Keratinocyte (primary cell): ENCODE measurements at regions not wholly inside any gene's neighbourhood (a gene's known extent, or its start where the extent isn't known, plus 50 kb on each side); places are given as distances from the start of the nearest gene placed in this dataset.

Source experiments
- DNase-seq: peaks from one replicate; pipeline ENCODE4 v3.0.0-alpha.2; 2011; ENCODE audit warnings: low read depth, missing footprints, low spot score
- FAIRE-seq: peaks from 2 replicates; lab custom pipeline; 2011; peaks lifted over from hg19 to GRCh38; lab: Jason Lieb, UNC
- H2AFZ ChIP-seq: 2 replicates; pipeline ENCODE4 v1.6.0; 2012; ENCODE audit warnings: low read length, control low read depth, inconsistent platforms; ENCODE audit not compliant: control insufficient read depth
- H3K27ac ChIP-seq: 2 replicates; pipeline ENCODE4 v1.5.1; 2011; ENCODE audit warnings: low read length; ENCODE audit not compliant: control insufficient read depth, insufficient read depth
- H3K27me3 ChIP-seq: 3 replicates; pipeline ENCODE4 v1.6.0; 2011; ENCODE audit warnings: low read length; ENCODE audit not compliant: control insufficient read depth, insufficient read depth; ENCODE audit errors: extremely low read depth
- H3K36me3 ChIP-seq, 2 experiments: 2 replicates in 1 of 2; 3 replicates in 1 of 2; pipeline ENCODE4 v1.5.1; 2011; ENCODE audit warnings: low read length in 2 of 2, mild to moderate bottlenecking in 1 of 2; ENCODE audit not compliant: control insufficient read depth in 2 of 2, insufficient read depth in 2 of 2; ENCODE audit errors: extremely low read depth in 1 of 2
- H3K4me1 ChIP-seq: 3 replicates; pipeline ENCODE4 v1.5.1; 2011; ENCODE audit warnings: low read length; ENCODE audit not compliant: control insufficient read depth, insufficient read depth; ENCODE audit errors: extremely low read depth
- H3K4me2 ChIP-seq: 3 replicates; pipeline ENCODE4 v1.6.0; 2011; ENCODE audit warnings: low read depth, low read length; ENCODE audit not compliant: control insufficient read depth, insufficient read depth; ENCODE audit errors: extremely low read depth
- H3K4me3 ChIP-seq, 3 experiments: fragments of 200-600 bp in 1 of 3; sonication (generic) in 1 of 3; 2 replicates in 2 of 3; 3 replicates in 1 of 3; pipeline ENCODE4 v1.5.1; 2011 to 2016; ENCODE audit warnings: low read length in 3 of 3, mild to moderate bottlenecking in 3 of 3, control low read depth in 2 of 3, inconsistent platforms in 1 of 3, low read depth in 1 of 3, mixed read lengths in 1 of 3, mixed run types in 1 of 3, moderate library complexity in 1 of 3; ENCODE audit not compliant: control insufficient read depth in 2 of 3, insufficient read depth in 2 of 3; ENCODE audit errors: extremely low read depth in 1 of 3
- H3K79me2 ChIP-seq: 2 replicates; pipeline ENCODE4 v1.6.0; 2012; ENCODE audit warnings: low read length; ENCODE audit not compliant: control insufficient read depth, insufficient read depth
- H3K9ac ChIP-seq: 3 replicates; pipeline ENCODE4 v1.6.0; 2011; ENCODE audit warnings: low read length; ENCODE audit not compliant: control insufficient read depth, insufficient read depth; ENCODE audit errors: extremely low read depth
- H3K9me1 ChIP-seq: 3 replicates; pipeline ENCODE4 v1.6.0; 2011; ENCODE audit warnings: low read length; ENCODE audit not compliant: control insufficient read depth, insufficient read depth; ENCODE audit errors: extremely low read depth
- H3K9me3 ChIP-seq: 2 replicates; pipeline ENCODE4 v1.5.1; 2012; ENCODE audit warnings: low read depth, low read length; ENCODE audit not compliant: control insufficient read depth
- H4K20me1 ChIP-seq: 3 replicates; pipeline ENCODE4 v1.6.0; 2011; ENCODE audit warnings: low read length; ENCODE audit not compliant: control insufficient read depth, insufficient read depth; ENCODE audit errors: extremely low read depth
- CTCF ChIP-seq, 3 experiments: IDR thresholded peaks in 1 of 3; conservative IDR thresholded peaks in 1 of 3; optimal IDR thresholded peaks in 1 of 3; 2 replicates in 2 of 3; 3 replicates in 1 of 3; pipeline versions ENCODE3 to v1.5.1; 2011; ENCODE audit warnings: low read length in 3 of 3, mild to moderate bottlenecking in 3 of 3, moderate library complexity in 2 of 3, control low read depth in 1 of 3, inconsistent platforms in 1 of 3; ENCODE audit not compliant: insufficient read depth in 2 of 3; ENCODE audit errors: extremely low read depth in 1 of 3
- EZH2 ChIP-seq: IDR thresholded peaks from one replicate; pipeline ENCODE4 v1.6.1; 2012; ENCODE audit warnings: inconsistent platforms, mild to moderate bottlenecking, low read length, moderate library complexity
- dilution Hi-C: fragments of 300-500 bp; cut with MboI; formaldehyde crosslinking; loops from one replicate; pipeline ENCODE4 v1.7.0; 2020; ENCODE audit warnings: low sequenced_read_pairs; ENCODE audit not compliant: extremely low pct_ligation_motif_present

- H3K4me3 ChIP-seq, result no peak overlapping the region
- TF ChIP-seq EZH2 (no peak), CTCF (optimal IDR thresholded peaks at IDR 0.05 in 1 of 3, IDR thresholded peaks at IDR 0.05 in 1 of 3, conservative IDR thresholded peaks at IDR 0.05 in 1 of 3; ENCODE audit: extremely low read depth in 1 of 3, insufficient read depth in 2 of 3, low read length in 3 of 3) (no peak)
- H3K36me3 ChIP-seq, result no peaks in the 10 kb centered on the region
- no peaks in the 10 kb centered on the region for H3K9me1 ChIP-seq
- H3K79me2 ChIP-seq, result no peaks in the 10 kb centered on the region
- H2AFZ ChIP-seq, result no peak overlapping the region
- dilution Hi-C loops, result no loop called here
- H3K9me3 ChIP-seq, result no peaks in the 10 kb centered on the region
- FAIRE-seq (no peak), DNase-seq (no peak)
- H4K20me1 ChIP-seq, result no peaks in the 10 kb centered on the region
- no peak overlapping the region for H3K4me2 ChIP-seq
- H3K27ac ChIP-seq, result no peak overlapping the region
- H3K4me1 ChIP-seq, result no peaks in the 10 kb centered on the region
- H3K9ac ChIP-seq, result no peak overlapping the region
- peaks cover 4% of the 10 kb centered on the region for H3K27me3 ChIP-seq
Measured at GRCh38 chr16:22670044-22670536, 143.9 kb upstream of the HS3ST2 start.

- H3K4me1 ChIP-seq, result no peaks in the 10 kb centered on the region
- TF ChIP-seq EZH2 (no peak), CTCF (optimal IDR thresholded peaks at IDR 0.05 in 1 of 3, IDR thresholded peaks at IDR 0.05 in 1 of 3, conservative IDR thresholded peaks at IDR 0.05 in 1 of 3; ENCODE audit: extremely low read depth in 1 of 3, insufficient read depth in 2 of 3, low read length in 3 of 3) (no peak)
- DNase-seq (no peak), FAIRE-seq (no peak)
- peaks cover 4% of the 10 kb centered on the region for H3K27me3 ChIP-seq
- H3K27ac ChIP-seq, result no peak overlapping the region
- dilution Hi-C loops, result no loop called here
- no peak overlapping the region for H2AFZ ChIP-seq
- no peaks in the 10 kb centered on the region for H4K20me1 ChIP-seq
- no peaks in the 10 kb centered on the region for H3K79me2 ChIP-seq
- no peaks in the 10 kb centered on the region for H3K9me1 ChIP-seq
- H3K36me3 ChIP-seq, result no peaks in the 10 kb centered on the region
- H3K4me2 ChIP-seq, result no peak overlapping the region
- no peak overlapping the region for H3K4me3 ChIP-seq
- no peak overlapping the region for H3K9ac ChIP-seq
- no peaks in the 10 kb centered on the region for H3K9me3 ChIP-seq
Measured at GRCh38 chr16:22670551-22671041, 143.4 kb upstream of the HS3ST2 start.
